MCF 10A (cell line): ENCODE measurements at regions not wholly inside any gene's neighbourhood (a gene's known extent, or its start where the extent isn't known, plus 50 kb on each side); places are given as distances from the start of the nearest gene placed in this dataset.

Experiments
- BruUV-seq: library from RNA; stranded (reverse); fragments of 400-500 nt; replicated peaks from 2 replicates; lab custom pipeline; 2021; lab: Mats Ljungman, UMichigan
- CTCF ChIA-PET: fragments of 300-600 bp; sonication (Branson Sonifier 250); formaldehyde crosslinking; extraction: SDS; loops from one replicate; lab custom pipeline; 2021; ENCODE audit warnings: antibody characterized with exemption, inconsistent platforms; lab: Yijun Ruan, JAX
- POLR2A ChIA-PET: fragments of 300-600, 350-650 bp; sonication (Branson Sonifier 250); formaldehyde crosslinking; extraction: SDS; loops from one replicate; lab custom pipeline; 2020; ENCODE audit warnings: antibody characterized with exemption, inconsistent platforms; lab: Yijun Ruan, JAX
- DNase-seq: peaks from one replicate; pipeline ENCODE4 v3.0.0-alpha.2; 2018; ENCODE audit not compliant: unreplicated experiment
- H3K27ac Mint-ChIP-seq: one replicate; pipeline ENCODE4 v1.8.0; 2022; ENCODE audit warnings: mild to moderate bottlenecking, low read depth, mixed read lengths; ENCODE audit not compliant: unreplicated experiment
- H3K27me3 Mint-ChIP-seq: one replicate; pipeline ENCODE4 v1.8.0; 2022; ENCODE audit warnings: mixed read lengths; ENCODE audit not compliant: insufficient read depth, unreplicated experiment
- H3K36me3 Mint-ChIP-seq: one replicate; pipeline ENCODE4 v1.8.0; 2022; ENCODE audit warnings: mild to moderate bottlenecking, moderate library complexity, mixed read lengths; ENCODE audit not compliant: insufficient read depth, unreplicated experiment
- H3K4me1 Mint-ChIP-seq: one replicate; pipeline ENCODE4 v1.8.0; 2022; ENCODE audit warnings: mixed read lengths; ENCODE audit not compliant: insufficient read depth, unreplicated experiment
- H3K4me3 Mint-ChIP-seq: one replicate; pipeline ENCODE4 v1.8.0; 2022; ENCODE audit warnings: mild to moderate bottlenecking, moderate library complexity, mixed read lengths; ENCODE audit not compliant: unreplicated experiment
- H3K9me3 Mint-ChIP-seq: one replicate; pipeline ENCODE4 v1.8.0; 2022; ENCODE audit warnings: mixed read lengths; ENCODE audit not compliant: unreplicated experiment
- CTCF ChIP-seq: fragments of 200-600 bp; IDR thresholded peaks from one replicate; pipeline ENCODE4 v1.8.0; 2022; ENCODE audit warnings: antibody characterized with exemption, mild to moderate bottlenecking; ENCODE audit not compliant: unreplicated experiment
- intact Hi-C: fragments of 100-400 bp; cut with micrococcal nuclease; formaldehyde crosslinking; loops from 2 replicates; pipeline ENCODE4 v1.14.1; 2022

- Mint-ChIP-seq H3K27ac (no peak overlapping the region), H3K4me3 (peak overlapping the region; percentile 45), H3K27me3 (no peaks in the 10 kb centered on the region), H3K4me1 (peaks cover 18% of the 10 kb centered on the region), H3K9me3 (no peaks in the 10 kb centered on the region), H3K36me3 (no peaks in the 10 kb centered on the region)
- CTCF ChIA-PET, result no interaction called here
- peak; percentile 81 for DNase-seq
- POLR2A ChIA-PET, result interaction anchor here (0.7 to 1.2 kb wide), 5 partner anchors 9 to 82 kb away, joined by 3 to 6 read pairs (median 5); no protein-coding TSS in a partner anchor
- no TSS peak for BruUV-seq
- no peak for TF ChIP-seq CTCF
- intact Hi-C loops, result no loop called here
These were observed 251.0 kb upstream of the TLE3 start for GRCh38 chr15:70348581-70349344.

- H3K27ac Mint-ChIP-seq, result no peak overlapping the region
- no peak for DNase-seq
- no peaks in the 10 kb centered on the region for H3K9me3 Mint-ChIP-seq
- H3K36me3 Mint-ChIP-seq, result no peaks in the 10 kb centered on the region
- TF ChIP-seq CTCF, result no peak
- no peak overlapping the region for H3K4me3 Mint-ChIP-seq
- ChIA-PET CTCF (no interaction called here), POLR2A (interaction anchor here (0.7 to 1.1 kb wide), 2 partner anchors 23 to 82 kb away, joined by 4 to 5 read pairs; no protein-coding TSS in a partner anchor)
- BruUV-seq, result no TSS peak
- intact Hi-C loops, result no loop called here
- H3K4me1 Mint-ChIP-seq, result peaks cover 18% of the 10 kb centered on the region
- no peaks in the 10 kb centered on the region for H3K27me3 Mint-ChIP-seq
These were observed 250.5 kb upstream of the TLE3 start for GRCh38 chr15:70348226-70348543.

- BruUV-seq, result no TSS peak
- no peaks in the 10 kb centered on the region for H3K9me3 Mint-ChIP-seq
- POLR2A ChIA-PET, result interaction anchor here (0.5 to 1.1 kb wide), 2 partner anchors 83 to 248 kb away, joined by 3 to 4 read pairs; no protein-coding TSS in a partner anchor
- no peaks in the 10 kb centered on the region for H3K27me3 Mint-ChIP-seq
- no peak overlapping the region for H3K4me3 Mint-ChIP-seq
- CTCF ChIA-PET, result no interaction called here
- H3K27ac Mint-ChIP-seq, result no peak overlapping the region
- intact Hi-C loops, result no loop called here
- peaks cover 18% of the 10 kb centered on the region for H3K4me1 Mint-ChIP-seq
- no peak for TF ChIP-seq CTCF
- no peak for DNase-seq
- no peaks in the 10 kb centered on the region for H3K36me3 Mint-ChIP-seq
These were observed 249.9 kb upstream of the TLE3 start for GRCh38 chr15:70347321-70348225.
